GM12878 (cell line): ENCODE measurements at regions not wholly inside any gene's neighbourhood (a gene's known extent, or its start where the extent isn't known, plus 50 kb on each side); places are given as distances from the start of the nearest gene placed in this dataset.

Experiments
- ATAC-seq: fragments of 200-7000 bp; cut with Tn5 transposase; 3 replicates; pipeline ENCODE4 v1.9.1; 2020; ENCODE audit warnings: mild to moderate bottlenecking, moderate library complexity
- BruUV-seq: library from RNA; stranded (reverse); fragments of 400-500 nt; replicated peaks from 2 replicates; lab custom pipeline; 2021; lab: Mats Ljungman, UMichigan
- CTCF ChIA-PET: fragments of 300-600 bp; sonication (Branson Sonifier 250); formaldehyde crosslinking; extraction: SDS; loops from one replicate; lab custom pipeline; 2021; ENCODE audit warnings: inconsistent platforms; lab: Yijun Ruan, JAX
- POLR2A ChIA-PET: fragments of 350-600 bp; formaldehyde crosslinking; extraction: SDS; loops from one replicate; lab custom pipeline; 2021; ENCODE audit warnings: inconsistent platforms; lab: Charles Lee
- RAD21 ChIA-PET: fragments of 300-600 bp; sonication (Branson Sonifier 250); formaldehyde crosslinking; loops from one replicate; lab custom pipeline; 2023; ENCODE audit warnings: antibody characterized with exemption; ENCODE audit not compliant: unreplicated experiment; lab: Charles Lee
- SMC1A ChIA-PET: fragments of 300-600 bp; sonication (Branson Sonifier 250); formaldehyde crosslinking; loops from one replicate; lab custom pipeline; 2023; ENCODE audit not compliant: unreplicated experiment, uncharacterized antibody; lab: Charles Lee
- DNase-seq: peaks from one replicate; pipeline ENCODE4 v3.0.0-alpha.2; 2011; ENCODE audit warnings: low read depth, low spot score
- FAIRE-seq: peaks from 3 replicates; lab custom pipeline; 2011; peaks lifted over from hg19 to GRCh38; lab: Jason Lieb, UNC
- H2AFZ ChIP-seq: 2 replicates; pipeline ENCODE4 v1.6.0; 2011; ENCODE audit warnings: low read depth, low read length, control low read depth; ENCODE audit not compliant: control insufficient read depth
- H3K27ac ChIP-seq: 2 replicates; pipeline ENCODE4 v1.5.1; 2011; ENCODE audit warnings: control low read depth; ENCODE audit not compliant: control insufficient read depth, insufficient read depth
- H3K27me3 ChIP-seq, 2 experiments: replicated peaks in 1 of 2; 2 replicates each; pipeline versions ENCODE4 v1.6.0 to v1.6.1; 2011; ENCODE audit warnings: low read length in 1 of 2; ENCODE audit not compliant: control insufficient read depth in 2 of 2, insufficient read depth in 2 of 2
- H3K36me3 ChIP-seq, 2 experiments: 2 replicates each; pipeline ENCODE4 v1.5.1; 2011; ENCODE audit warnings: low read length in 1 of 2; ENCODE audit not compliant: control insufficient read depth in 2 of 2, insufficient read depth in 2 of 2
- H3K4me1 ChIP-seq: 2 replicates; pipeline ENCODE4 v1.6.1; 2011; ENCODE audit warnings: mild to moderate bottlenecking, low read length, moderate library complexity, mixed read lengths; ENCODE audit not compliant: control insufficient read depth, insufficient read depth
- H3K4me2 ChIP-seq: 2 replicates; pipeline ENCODE4 v1.6.0; 2011; ENCODE audit warnings: control low read depth; ENCODE audit not compliant: control insufficient read depth, insufficient read depth
- H3K4me3 ChIP-seq: fragments of 200-600 bp; sonication (generic); 2 replicates; pipeline ENCODE4 v1.5.1; 2016
- H3K79me2 ChIP-seq: 2 replicates; pipeline ENCODE4 v1.6.0; 2011; ENCODE audit warnings: low read length; ENCODE audit not compliant: control insufficient read depth, insufficient read depth
- H3K9ac ChIP-seq: 2 replicates; pipeline ENCODE4 v1.8.0; 2011; ENCODE audit warnings: low read length, control low read depth, mixed read lengths; ENCODE audit not compliant: control insufficient read depth, insufficient read depth
- H3K9me3 ChIP-seq: replicated peaks from 3 replicates; pipeline ENCODE4 v1.5.1; 2011; ENCODE audit warnings: mild to moderate bottlenecking, low read length; ENCODE audit not compliant: control insufficient read depth, insufficient read depth
- H4K20me1 ChIP-seq: 2 replicates; pipeline ENCODE4 v1.6.0; 2011; ENCODE audit not compliant: control insufficient read depth, insufficient read depth
- ATF2 ChIP-seq: IDR thresholded peaks from 2 replicates; pipeline ENCODE4 v1.6.1; 2012; ENCODE audit warnings: low read length, inconsistent platforms
- ATF7 ChIP-seq: fragments of 450-650 bp; IDR thresholded peaks from 2 replicates; pipeline ENCODE4 v1.6.1; 2016; ENCODE audit warnings: low read depth, mild to moderate bottlenecking
- CBX3 ChIP-seq: fragments of 200-600 bp; sonication (generic); IDR thresholded peaks from 2 replicates; pipeline ENCODE4 v1.6.1; 2016; ENCODE audit warnings: low read depth, borderline replicate concordance
- CUX1 ChIP-seq: IDR thresholded peaks from 2 replicates; pipeline ENCODE4 v1.6.1; 2012; ENCODE audit warnings: improper control_type of control experiment, low read depth, low read length; ENCODE audit not compliant: insufficient replicate concordance
- ESRRA ChIP-seq: IDR thresholded peaks from 2 replicates; pipeline ENCODE4 v1.6.1; 2012; ENCODE audit warnings: mild to moderate bottlenecking, low read length, improper control_type of control experiment
- IKZF1 ChIP-seq: fragments of 450-650 bp; conservative IDR thresholded peaks from 2 replicates; pipeline ENCODE4 v1.6.1; 2017; ENCODE audit warnings: antibody characterized with exemption, mild to moderate bottlenecking
- RBBP5 ChIP-seq: fragments of 200-600 bp; sonication (generic); conservative IDR thresholded peaks from 2 replicates; pipeline ENCODE4 v1.6.1; 2016
- SMARCA5 ChIP-seq: fragments of 450-650 bp; IDR thresholded peaks from 2 replicates; pipeline ENCODE4 v1.6.1; 2017; ENCODE audit warnings: mild to moderate bottlenecking
- SUPT20H ChIP-seq: IDR thresholded peaks from 2 replicates; pipeline ENCODE4 v1.6.1; 2011; ENCODE audit warnings: low read depth, mild to moderate bottlenecking, low read length, moderate library complexity, borderline replicate concordance; ENCODE audit not compliant: control insufficient read depth
- ZNF207 ChIP-seq: fragments of 450-650 bp; IDR thresholded peaks from 2 replicates; pipeline ENCODE4 v1.6.1; 2014; ENCODE audit warnings: antibody characterized with exemption, mild to moderate bottlenecking, borderline replicate concordance
- ZNF217 ChIP-seq: fragments of 450-650 bp; IDR thresholded peaks from 2 replicates; pipeline ENCODE4 v1.6.1; 2017; ENCODE audit warnings: antibody characterized with exemption, mild to moderate bottlenecking
- WGBS: methylation state at CpG from one replicate; pipeline ENCODE4 v1.1.6; 2016; ENCODE audit warnings: low lambda C conversion rate; ENCODE audit not compliant: insufficient replicate concordance, insufficient coverage; ENCODE audit errors: missing lambda C conversion rate; 5-methylcytosine and 5-hydroxymethylcytosine counted together
- in situ Hi-C: fragments of 300-500 bp; cut with MboI; formaldehyde crosslinking; loops from 9 replicates; pipeline ENCODE4 v1.14.3; 2018; ENCODE audit warnings: mixed read lengths
- intact Hi-C: fragments of 100-400 bp; cut with micrococcal nuclease; formaldehyde crosslinking; loops from one replicate; pipeline ENCODE4 v1.14.2; 2022; ENCODE audit not compliant: unreplicated experiment
- TF ChIP-seq, protein P1 (sequence below): fragments of 450-650 bp; IDR thresholded peaks from 2 replicates; pipeline ENCODE4 v1.6.1; 2018; ENCODE audit warnings: mild to moderate bottlenecking, low read depth, moderate library complexity; ENCODE audit not compliant: partially characterized antibody

DNA sequence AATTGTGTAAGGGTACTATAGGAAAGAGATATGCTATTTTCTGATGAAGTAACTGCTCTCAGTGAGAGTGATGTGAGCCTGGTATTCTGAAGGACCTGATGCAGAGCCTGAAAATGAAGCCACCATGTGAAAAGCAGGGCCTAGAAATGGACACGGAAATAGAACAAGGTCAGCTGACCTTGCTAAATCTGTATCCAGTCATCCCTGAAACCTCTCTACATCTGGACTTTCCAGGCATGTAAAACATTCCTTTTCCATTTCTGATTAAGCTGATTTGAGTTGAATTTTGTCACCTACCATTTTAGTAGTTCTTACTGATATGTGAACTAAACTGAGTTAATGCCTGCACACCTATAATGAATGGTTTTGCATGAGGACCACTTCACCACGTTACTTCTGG lies 72.4 kb upstream of the NEIL3 start:
- H3K4me2 ChIP-seq = no peak overlapping the region
- 23% methylated on average over 2 of the region's 2 CpGs for WGBS
- H2AFZ ChIP-seq = no peak overlapping the region
- no peaks in the 10 kb centered on the region for H4K20me1 ChIP-seq
- ATAC-seq (no peak), DNase-seq (no peak), FAIRE-seq (no peak)
- intact Hi-C loops = no loop called here
- in situ Hi-C loops = no loop called here
- ChIA-PET RAD21 (no interaction called here), SMC1A (interaction anchor here (0.7 to 1.2 kb wide), 2 partner anchors 12 to 254 kb away, joined by 3 to 5 read pairs; no protein-coding TSS in a partner anchor), POLR2A (no interaction called here), CTCF (no interaction called here)
- no peaks in the 10 kb centered on the region for H3K36me3 ChIP-seq
- H3K4me1 ChIP-seq = no peaks in the 10 kb centered on the region
- H3K9ac ChIP-seq = no peak overlapping the region
- no peaks in the 10 kb centered on the region for H3K79me2 ChIP-seq
- no peak overlapping the region for H3K4me3 ChIP-seq
- H3K27ac ChIP-seq = no peak overlapping the region
- H3K27me3 ChIP-seq = no peaks in the 10 kb centered on the region
- no peak for TF ChIP-seq CBX3
- TF ChIP-seq, protein P1, sequence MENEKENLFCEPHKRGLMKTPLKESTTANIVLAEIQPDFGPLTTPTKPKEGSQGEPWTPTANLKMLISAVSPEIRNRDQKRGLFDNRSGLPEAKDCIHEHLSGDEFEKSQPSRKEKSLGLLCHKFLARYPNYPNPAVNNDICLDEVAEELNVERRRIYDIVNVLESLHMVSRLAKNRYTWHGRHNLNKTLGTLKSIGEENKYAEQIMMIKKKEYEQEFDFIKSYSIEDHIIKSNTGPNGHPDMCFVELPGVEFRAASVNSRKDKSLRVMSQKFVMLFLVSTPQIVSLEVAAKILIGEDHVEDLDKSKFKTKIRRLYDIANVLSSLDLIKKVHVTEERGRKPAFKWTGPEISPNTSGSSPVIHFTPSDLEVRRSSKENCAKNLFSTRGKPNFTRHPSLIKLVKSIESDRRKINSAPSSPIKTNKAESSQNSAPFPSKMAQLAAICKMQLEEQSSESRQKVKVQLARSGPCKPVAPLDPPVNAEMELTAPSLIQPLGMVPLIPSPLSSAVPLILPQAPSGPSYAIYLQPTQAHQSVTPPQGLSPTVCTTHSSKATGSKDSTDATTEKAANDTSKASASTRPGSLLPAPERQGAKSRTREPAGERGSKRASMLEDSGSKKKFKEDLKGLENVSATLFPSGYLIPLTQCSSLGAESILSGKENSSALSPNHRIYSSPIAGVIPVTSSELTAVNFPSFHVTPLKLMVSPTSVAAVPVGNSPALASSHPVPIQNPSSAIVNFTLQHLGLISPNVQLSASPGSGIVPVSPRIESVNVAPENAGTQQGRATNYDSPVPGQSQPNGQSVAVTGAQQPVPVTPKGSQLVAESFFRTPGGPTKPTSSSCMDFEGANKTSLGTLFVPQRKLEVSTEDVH = no peak
- no peak for TF ChIP-seq ESRRA
- no peak for TF ChIP-seq CUX1
- no peak for TF ChIP-seq RBBP5
- TF ChIP-seq ZNF217 = no peak
- no peak for TF ChIP-seq SUPT20H
- no peak for TF ChIP-seq ATF2
- no peak for TF ChIP-seq SMARCA5
- TF ChIP-seq ZNF207 = no peak
- no peak for TF ChIP-seq ATF7
- TF ChIP-seq IKZF1 = no peak
- no peaks in the 10 kb centered on the region for H3K9me3 ChIP-seq
- BruUV-seq = no TSS peak
